T-cell (primary cell): ENCODE measurements at regions not wholly inside any gene's neighbourhood (a gene's known extent, or its start where the extent isn't known, plus 50 kb on each side); places are given as distances from the start of the nearest gene placed in this dataset.
A peak's percentile ranks its signal among the peaks of the same experiment; 100 is the strongest.

Source experiments
- ATAC-seq, 4 experiments: fragments of 200-7000 bp in 3 of 4; fragments of 150-1000 bp in 1 of 4; cut with Tn5 transposase; replicated peaks in 1 of 4; 1 replicate in 3 of 4; 2 replicates in 1 of 4; pipeline ENCODE4 v1.10.0; 2021; ENCODE audit warnings: moderate library complexity in 3 of 4, mild to moderate bottlenecking in 2 of 4, moderate number of reproducible peaks in 1 of 4
- CTCF ChIA-PET, 2 donors: fragments of 300-600 bp; sonication (Branson Sonifier 250); formaldehyde crosslinking; loops; one replicate each; lab custom pipeline; 2022; ENCODE audit warnings: antibody characterized with exemption in 2 of 2; lab: Charles Lee
- POLR2A ChIA-PET, 2 donors: fragments of 300-600 bp; sonication (Branson Sonifier 250); formaldehyde crosslinking; loops; one replicate each; lab custom pipeline; 2022; ENCODE audit warnings: antibody characterized with exemption in 2 of 2; lab: Charles Lee
- DNase-seq, 35 experiments: peaks; one replicate each; pipeline versions ENCODE4 v3.0.0 to v3.0.0-alpha.2; 2013 to 2023
- H3K27ac ChIP-seq: one replicate; pipeline ENCODE4 v1.5.1; 2013; ENCODE audit warnings: low read length
- H3K27me3 ChIP-seq, 2 experiments: replicated peaks in 1 of 2; 1 replicate in 1 of 2; 2 replicates in 1 of 2; pipeline versions ENCODE4 v1.6.1 to v1.7.0; 2013; ENCODE audit warnings: low read length in 1 of 2, mixed read lengths in 1 of 2; ENCODE audit not compliant: control insufficient read depth in 2 of 2, insufficient read depth in 2 of 2; ENCODE audit errors: extremely low read depth in 1 of 2
- H3K36me3 ChIP-seq, 2 donors: 1 replicate in 1 of 2; 2 replicates in 1 of 2; pipeline versions ENCODE4 v1.6.1 to v1.7.0; 2013; ENCODE audit warnings: low read length in 1 of 2; ENCODE audit not compliant: control insufficient read depth in 2 of 2, insufficient read depth in 1 of 2; ENCODE audit errors: extremely low read depth in 1 of 2
- H3K4me1 ChIP-seq, 2 experiments: 1 replicate in 1 of 2; 2 replicates in 1 of 2; pipeline versions ENCODE4 v1.6.1 to v1.7.0; 2013; ENCODE audit warnings: low read length in 2 of 2, mixed read lengths in 1 of 2; ENCODE audit not compliant: insufficient read depth in 2 of 2, control insufficient read depth in 1 of 2; ENCODE audit errors: extremely low read depth in 1 of 2
- H3K4me3 ChIP-seq, 2 donors: 1 replicate in 1 of 2; 2 replicates in 1 of 2; pipeline versions ENCODE4 v1.5.1 to v1.7.0; 2013; ENCODE audit warnings: mild to moderate bottlenecking in 2 of 2, low read length in 1 of 2, moderate library complexity in 1 of 2; ENCODE audit not compliant: control insufficient read depth in 1 of 2; ENCODE audit errors: extremely low read depth in 1 of 2
- H3K9me3 ChIP-seq: 2 replicates; pipeline ENCODE4 v1.7.0; 2013
- H3K27ac Mint-ChIP-seq, 2 donors: one replicate each; pipeline ENCODE4 v1.8.0; 2020 to 2021; ENCODE audit warnings: mild to moderate bottlenecking in 2 of 2, mixed read lengths in 2 of 2
- H3K27me3 Mint-ChIP-seq, 2 donors: one replicate each; pipeline ENCODE4 v1.8.0; 2021 to 2022; ENCODE audit warnings: mixed read lengths in 2 of 2
- H3K36me3 Mint-ChIP-seq: one replicate; pipeline ENCODE4 v1.8.0; 2021; ENCODE audit warnings: mixed read lengths
- H3K4me1 Mint-ChIP-seq, 3 donors: one replicate each; pipeline ENCODE4 v1.8.0; 2020 to 2022; ENCODE audit warnings: mixed read lengths in 3 of 3, mild to moderate bottlenecking in 1 of 3
- H3K4me3 Mint-ChIP-seq, 3 donors: one replicate each; pipeline ENCODE4 v1.8.0; 2020 to 2022; ENCODE audit warnings: mild to moderate bottlenecking in 3 of 3, mixed read lengths in 3 of 3, moderate library complexity in 3 of 3
- H3K9me3 Mint-ChIP-seq, 3 donors: one replicate each; pipeline ENCODE4 v1.8.0; 2020 to 2022; ENCODE audit warnings: mixed read lengths in 3 of 3
- WGBS: methylation state at CpG from one replicate; pipeline ENCODE4 v1.1.5; 2013; ENCODE audit warnings: missing lambda C conversion rate; ENCODE audit not compliant: insufficient coverage; 5-methylcytosine and 5-hydroxymethylcytosine counted together

GRCh38 chr3:188950832-188951489 lies 220.8 kb upstream of the TPRG1 start:
- DNase-seq (no peak), ATAC-seq (peak in 1 of 4 experiments; percentile 68)
- Histone ChIP-seq H3K36me3 (no peaks in the 10 kb centered on the region), H3K27ac (no peak overlapping the region), H3K9me3 (no peaks in the 10 kb centered on the region), H3K4me3 (no peak overlapping the region), H3K4me1 (peaks cover 0 to 6% of the 10 kb centered on the region in 2 experiments), H3K27me3 (peaks cover 0 to 23% of the 10 kb centered on the region in 2 experiments)
- ChIA-PET POLR2A (interaction anchor here in 1 of 2 donors (0.6 kb wide), 1 partner anchor 47 kb away, joined by 4 read pairs; no protein-coding TSS in a partner anchor), CTCF (interaction anchor here in 1 of 2 donors (2.2 to 11.8 kb wide), 2 partner anchors 9 to 1213 kb away, joined by 5 to 377 read pairs; no protein-coding TSS in a partner anchor)
- no peaks in the 10 kb centered on the region for H3K36me3 Mint-ChIP-seq
- no peak overlapping the region for H3K4me3 Mint-ChIP-seq
- 68% methylated on average over 10 of the region's 13 CpGs for WGBS
- H3K27me3 Mint-ChIP-seq = peaks cover 10% of the 10 kb centered on the region in 2 donors
- H3K27ac Mint-ChIP-seq = no peak overlapping the region
- no peaks in the 10 kb centered on the region for H3K9me3 Mint-ChIP-seq
- H3K4me1 Mint-ChIP-seq = peaks cover 0 to 9% (median 5%) of the 10 kb centered on the region in 3 donors

- Mint-ChIP-seq H3K27me3 (peaks cover 10% of the 10 kb centered on the region in 2 donors), H3K4me1 (peaks cover 0 to 8% (median 5%) of the 10 kb centered on the region in 3 donors), H3K9me3 (no peaks in the 10 kb centered on the region), H3K36me3 (no peaks in the 10 kb centered on the region), H3K27ac (no peak overlapping the region), H3K4me3 (no peak overlapping the region)
- Histone ChIP-seq H3K9me3 (no peaks in the 10 kb centered on the region), H3K36me3 (no peaks in the 10 kb centered on the region), H3K4me1 (peaks cover 0 to 6% of the 10 kb centered on the region in 2 experiments), H3K4me3 (no peak overlapping the region), H3K27ac (no peak overlapping the region), H3K27me3 (peaks cover 0 to 22% of the 10 kb centered on the region in 2 experiments)
- ATAC-seq (no peak), DNase-seq (no peak)
- POLR2A ChIA-PET = interaction anchor here (0.6 to 0.8 kb wide), 3 partner anchors 47 to 1211 kb away, joined by 3 to 4 read pairs (median 3); no protein-coding TSS in a partner anchor
- CTCF ChIA-PET = interaction anchor here in 1 of 2 donors (2.1 to 11.8 kb wide), 4 partner anchors 8 to 1214 kb away, joined by 5 to 377 read pairs (median 18); partner anchors contain the start of gene BCL6
- WGBS = 95% methylated on average over 7 of the region's 8 CpGs
Observed at GRCh38 chr3:188951734-188952133, 220.0 kb upstream of the TPRG1 start.

- ChIA-PET CTCF (interaction anchor here (0.5 to 11.8 kb wide), 49 partner anchors 9 to 1636 kb away, joined by 3 to 377 read pairs (median 4); partner anchors contain the start of gene BCL6 (in 1 of the 2)), POLR2A (interaction anchor here (0.6 to 1.3 kb wide), 3 partner anchors 191 to 1214 kb away, joined by 3 read pairs; partner anchors contain the start of gene BCL6 (in 1 of the 2))
- Mint-ChIP-seq H3K9me3 (no peaks in the 10 kb centered on the region), H3K27me3 (no peaks in the 10 kb centered on the region), H3K36me3 (no peaks in the 10 kb centered on the region), H3K4me3 (no peak overlapping the region), H3K27ac (no peak overlapping the region), H3K4me1 (peaks cover 0 to 7% (median 5%) of the 10 kb centered on the region in 3 donors)
- H3K36me3 ChIP-seq = no peaks in the 10 kb centered on the region
- H3K9me3 ChIP-seq = no peaks in the 10 kb centered on the region
- DNase-seq (peak; percentile 25 to 84 (median 58)), ATAC-seq (peak; percentile 64 to 82 (median 76))
- no peaks in the 10 kb centered on the region for H3K4me1 ChIP-seq
- no peak overlapping the region for H3K27ac ChIP-seq
- WGBS = 0% methylated on average over 1 of the region's 3 CpGs
- H3K4me3 ChIP-seq = no peak overlapping the region
- no peaks in the 10 kb centered on the region for H3K27me3 ChIP-seq
Observed at GRCh38 chr3:188954590-188955208, 217.1 kb upstream of the TPRG1 start.

GRCh38 chr3:188955919-188956318 lies 215.9 kb upstream of the TPRG1 start:
- no peaks in the 10 kb centered on the region for H3K36me3 ChIP-seq
- H3K9me3 ChIP-seq = no peaks in the 10 kb centered on the region
- H3K27ac Mint-ChIP-seq = no peak overlapping the region
- no peaks in the 10 kb centered on the region for H3K9me3 Mint-ChIP-seq
- H3K36me3 Mint-ChIP-seq = no peaks in the 10 kb centered on the region
- no peak overlapping the region for H3K4me3 ChIP-seq
- H3K27me3 ChIP-seq = no peaks in the 10 kb centered on the region
- H3K27me3 Mint-ChIP-seq = no peaks in the 10 kb centered on the region
- no peak overlapping the region for H3K4me3 Mint-ChIP-seq
- ATAC-seq = no peak
- H3K4me1 ChIP-seq = no peaks in the 10 kb centered on the region
- H3K4me1 Mint-ChIP-seq = peaks cover 0 to 4% (median 2%) of the 10 kb centered on the region in 3 donors
- CTCF ChIA-PET = interaction anchor here (0.6 to 11.8 kb wide), 25 partner anchors 39 to 1230 kb away, joined by 3 to 377 read pairs (median 5); partner anchors contain the start of gene BCL6 (in 1 of the 2)
- 100% methylated on average over 2 of the region's 4 CpGs for WGBS
- DNase-seq = no peak
- no peak overlapping the region for H3K27ac ChIP-seq
- POLR2A ChIA-PET = interaction anchor here in 1 of 2 donors (0.8 to 1.3 kb wide), 2 partner anchors 1210 to 1215 kb away, joined by 3 read pairs; partner anchors contain the start of gene BCL6

GRCh38 chr3:188956839-188957489 lies 214.8 kb upstream of the TPRG1 start:
- peaks cover 0 to 4% (median 1%) of the 10 kb centered on the region in 3 donors for H3K4me1 Mint-ChIP-seq
- peak in 2 of 35 experiments; percentile 15 to 66 for DNase-seq
- no peak overlapping the region for H3K4me3 Mint-ChIP-seq
- no peak overlapping the region for H3K27ac Mint-ChIP-seq
- Histone ChIP-seq H3K27ac (no peak overlapping the region), H3K9me3 (no peaks in the 10 kb centered on the region), H3K4me3 (no peak overlapping the region), H3K36me3 (no peaks in the 10 kb centered on the region), H3K27me3 (no peaks in the 10 kb centered on the region), H3K4me1 (no peaks in the 10 kb centered on the region)
- ChIA-PET POLR2A (no interaction called here), CTCF (interaction anchor here (0.8 to 11.8 kb wide), 6 partner anchors 85 to 1219 kb away, joined by 3 to 377 read pairs (median 25); partner anchors contain the start of gene BCL6 (in 2 of the 2))
- no peak for ATAC-seq
- H3K36me3 Mint-ChIP-seq = no peaks in the 10 kb centered on the region
- no peaks in the 10 kb centered on the region for H3K9me3 Mint-ChIP-seq
- H3K27me3 Mint-ChIP-seq = peaks cover 0 to 2% of the 10 kb centered on the region in 2 donors
- 100% methylated on average over 1 of the region's 8 CpGs for WGBS
